ENCODE measurements at regions not wholly inside any gene's neighbourhood (a gene's known extent, or its start where the extent isn't known, plus 50 kb on each side); places are given as distances from the start of the nearest gene placed in this dataset.

DNA sequence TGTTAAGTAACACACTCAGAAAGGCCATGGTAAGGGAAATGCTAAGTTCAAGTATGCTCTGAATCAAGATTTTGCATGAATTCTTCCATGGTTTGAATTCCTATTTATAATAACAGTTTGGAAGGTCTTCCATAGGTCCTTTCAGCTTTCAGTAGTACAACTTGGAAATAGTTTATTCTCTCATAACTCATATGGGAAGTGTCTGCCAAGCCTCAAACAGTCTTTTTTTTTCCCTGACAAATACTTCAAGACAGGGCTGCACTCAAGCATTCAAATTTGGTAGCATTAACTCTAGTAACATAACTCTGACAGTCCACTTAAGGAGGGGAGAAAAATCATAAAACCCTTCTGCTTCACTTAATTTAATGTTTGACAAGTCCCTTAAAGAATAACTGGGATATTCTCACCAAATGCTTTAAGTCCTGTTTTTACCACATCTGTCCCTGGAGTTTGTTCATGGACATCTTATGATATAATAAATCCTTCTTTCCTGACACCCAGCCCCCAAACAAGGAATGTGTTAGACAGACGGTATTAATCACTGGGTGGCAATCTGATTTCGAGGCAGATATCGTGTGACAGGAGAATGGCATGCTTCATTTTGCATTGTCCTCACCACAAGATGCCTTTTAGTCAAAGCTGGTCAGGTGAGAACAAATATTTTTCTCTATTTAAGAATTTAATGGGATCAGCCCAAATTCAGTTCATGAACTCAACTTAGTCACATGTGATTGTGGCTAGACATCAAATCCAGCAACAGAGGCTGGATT is 165.7 kb downstream of the BMP4 start:
- TF ChIP-seq, protein P1, sequence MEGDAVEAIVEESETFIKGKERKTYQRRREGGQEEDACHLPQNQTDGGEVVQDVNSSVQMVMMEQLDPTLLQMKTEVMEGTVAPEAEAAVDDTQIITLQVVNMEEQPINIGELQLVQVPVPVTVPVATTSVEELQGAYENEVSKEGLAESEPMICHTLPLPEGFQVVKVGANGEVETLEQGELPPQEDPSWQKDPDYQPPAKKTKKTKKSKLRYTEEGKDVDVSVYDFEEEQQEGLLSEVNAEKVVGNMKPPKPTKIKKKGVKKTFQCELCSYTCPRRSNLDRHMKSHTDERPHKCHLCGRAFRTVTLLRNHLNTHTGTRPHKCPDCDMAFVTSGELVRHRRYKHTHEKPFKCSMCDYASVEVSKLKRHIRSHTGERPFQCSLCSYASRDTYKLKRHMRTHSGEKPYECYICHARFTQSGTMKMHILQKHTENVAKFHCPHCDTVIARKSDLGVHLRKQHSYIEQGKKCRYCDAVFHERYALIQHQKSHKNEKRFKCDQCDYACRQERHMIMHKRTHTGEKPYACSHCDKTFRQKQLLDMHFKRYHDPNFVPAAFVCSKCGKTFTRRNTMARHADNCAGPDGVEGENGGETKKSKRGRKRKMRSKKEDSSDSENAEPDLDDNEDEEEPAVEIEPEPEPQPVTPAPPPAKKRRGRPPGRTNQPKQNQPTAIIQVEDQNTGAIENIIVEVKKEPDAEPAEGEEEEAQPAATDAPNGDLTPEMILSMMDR (IDR thresholded peaks at IDR 0.05): no peak
- no peak for TF ChIP-seq POLR2A (IDR thresholded peaks at IDR 0.05)
- no peaks in the 10 kb centered on the region for H3K9me3 ChIP-seq
- no peaks in the 10 kb centered on the region for H3K36me3 ChIP-seq (ENCODE audit: low read depth, missing control alignments)
- H3K4me3 ChIP-seq: no peak overlapping the region
- DNase-seq: no peak
- no peaks in the 10 kb centered on the region for H3K4me1 ChIP-seq
- no peak overlapping the region for H3K27ac ChIP-seq
- no peaks in the 10 kb centered on the region for H3K27me3 ChIP-seq
- intact Hi-C loops (cut with DNase I; ENCODE audit: low total_unique reads): no loop called here
- WGBS, 2 donors: 83 to 91% methylated on average over 3 of the region's 3 CpGs

DNA sequence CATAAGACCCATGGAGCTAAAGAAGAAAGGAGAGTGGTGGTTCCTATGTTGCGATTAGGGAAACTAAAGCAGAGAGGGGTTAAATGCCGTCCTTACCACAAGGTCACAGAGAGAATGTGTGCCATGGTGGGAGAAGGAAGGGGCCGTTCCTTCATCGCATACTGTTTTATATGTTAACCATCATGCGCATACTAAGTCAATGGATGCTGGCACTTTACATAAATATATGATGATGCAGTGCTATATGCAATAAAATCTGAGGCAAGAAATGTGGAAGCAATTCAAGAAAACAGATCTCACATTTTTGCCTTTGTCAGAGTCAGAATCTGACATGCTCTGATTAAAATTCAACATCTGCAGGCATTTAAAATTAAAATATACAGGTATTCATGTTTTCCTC is 168.1 kb downstream of the BMP4 start:
- no peak for DNase-seq
- WGBS, 2 donors: 83 to 86% methylated on average over 5 of the region's 5 CpGs
- intact Hi-C loops (cut with DNase I; ENCODE audit: low total_unique reads): no loop called here
- Histone ChIP-seq H3K36me3 (ENCODE audit: low read depth, missing control alignments) (no peaks in the 10 kb centered on the region), H3K27me3 (no peaks in the 10 kb centered on the region), H3K9me3 (no peaks in the 10 kb centered on the region), H3K4me1 (no peaks in the 10 kb centered on the region), H3K4me3 (no peak overlapping the region), H3K27ac (no peak overlapping the region)
- TF ChIP-seq, protein P1 (IDR thresholded peaks at IDR 0.05): no peak

DNA sequence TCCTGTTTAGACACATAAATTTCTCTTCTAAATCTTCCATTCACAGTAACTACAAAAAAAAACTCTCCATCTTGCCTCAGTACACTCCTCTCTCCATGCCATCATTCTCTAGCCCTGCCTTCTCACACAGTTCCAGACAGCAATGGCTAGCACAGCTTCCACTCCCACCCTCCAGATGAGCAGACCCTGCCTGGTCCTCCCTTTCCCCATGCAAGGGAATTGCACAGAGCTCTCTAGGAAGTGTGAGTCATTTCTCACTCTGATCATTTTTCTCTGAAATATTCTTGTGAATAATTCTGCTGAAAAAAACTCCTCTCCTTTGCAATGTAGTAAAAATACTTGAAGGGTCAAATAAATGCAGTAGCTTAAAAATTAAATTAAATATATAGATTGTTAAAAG is 170.6 kb downstream of the BMP4 start:
- DNase-seq: no peak
- no peaks in the 10 kb centered on the region for H3K27me3 ChIP-seq
- no peak overlapping the region for H3K27ac ChIP-seq
- TF ChIP-seq, protein P1 (IDR thresholded peaks at IDR 0.05): no peak
- intact Hi-C loops (cut with DNase I; ENCODE audit: low total_unique reads): no loop called here
- H3K36me3 ChIP-seq (ENCODE audit: low read depth, missing control alignments): no peaks in the 10 kb centered on the region
- H3K9me3 ChIP-seq: no peaks in the 10 kb centered on the region
- H3K4me3 ChIP-seq: no peak overlapping the region
- H3K4me1 ChIP-seq: no peaks in the 10 kb centered on the region

DNA sequence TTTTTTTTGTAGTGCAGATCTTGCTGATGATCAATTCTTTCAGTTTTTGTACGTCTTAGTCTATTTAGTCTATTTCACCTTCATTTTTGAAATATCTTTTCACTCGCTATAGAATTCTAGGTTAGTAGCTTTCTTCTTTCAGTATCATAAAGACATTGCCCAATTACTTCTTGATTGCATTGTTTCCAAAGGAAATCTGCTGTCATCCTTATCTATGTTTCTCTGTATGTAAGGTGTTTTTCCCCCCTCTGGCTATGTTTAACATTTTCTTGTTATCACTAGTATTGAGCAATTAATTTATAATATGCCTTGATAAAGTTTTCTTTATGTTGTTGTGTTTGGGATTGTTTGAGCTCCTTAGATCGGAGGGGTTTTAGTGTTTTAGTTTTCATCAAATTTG is 171.9 kb downstream of the BMP4 start:
- TF ChIP-seq, protein P1 (IDR thresholded peaks at IDR 0.05): no peak
- no peak for TF ChIP-seq POLR2A (IDR thresholded peaks at IDR 0.05)
- Histone ChIP-seq H3K36me3 (ENCODE audit: low read depth, missing control alignments) (no peaks in the 10 kb centered on the region), H3K4me3 (no peak overlapping the region), H3K9me3 (no peaks in the 10 kb centered on the region), H3K27ac (no peak overlapping the region), H3K27me3 (no peaks in the 10 kb centered on the region), H3K4me1 (no peaks in the 10 kb centered on the region)
- no peak for DNase-seq
- WGBS, 2 donors: 95 to 97% methylated on average over 3 of the region's 3 CpGs
- intact Hi-C loops (cut with DNase I; ENCODE audit: low total_unique reads): no loop called here

DNA sequence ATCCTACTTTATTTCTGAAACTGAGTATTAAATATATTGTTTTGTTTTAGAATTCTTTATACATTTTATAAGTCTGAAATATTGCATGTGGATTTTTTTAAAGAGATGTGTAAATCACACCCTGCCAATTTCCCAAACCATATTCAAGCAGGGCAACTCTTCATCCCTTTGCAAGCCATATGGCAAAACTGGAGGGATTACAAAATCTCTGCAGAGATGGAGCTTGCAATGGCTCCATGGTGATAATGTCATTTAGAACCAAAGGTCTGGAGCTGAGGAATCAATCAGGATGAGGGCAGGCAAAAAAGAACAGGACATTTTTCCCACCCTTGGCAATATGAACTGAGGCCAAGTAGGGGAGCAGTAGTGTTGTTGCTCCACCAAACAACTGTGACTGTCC is 173.4 kb downstream of the BMP4 start:
- no peaks in the 10 kb centered on the region for H3K9me3 ChIP-seq
- no peak for TF ChIP-seq POLR2A (IDR thresholded peaks at IDR 0.05)
- TF ChIP-seq, protein P1 (IDR thresholded peaks at IDR 0.05): no peak
- H3K27me3 ChIP-seq: no peaks in the 10 kb centered on the region
- H3K4me1 ChIP-seq: no peaks in the 10 kb centered on the region
- intact Hi-C loops (cut with DNase I; ENCODE audit: low total_unique reads): no loop called here
- no peak overlapping the region for H3K4me3 ChIP-seq
- H3K27ac ChIP-seq: no peak overlapping the region
- H3K36me3 ChIP-seq (ENCODE audit: low read depth, missing control alignments): no peaks in the 10 kb centered on the region
- no peak for DNase-seq

All from testis (tissue), 2 donors.